ENCODE measurements at regions not wholly inside any gene's neighbourhood (a gene's known extent, or its start where the extent isn't known, plus 50 kb on each side); places are given as distances from the start of the nearest gene placed in this dataset.

DNA sequence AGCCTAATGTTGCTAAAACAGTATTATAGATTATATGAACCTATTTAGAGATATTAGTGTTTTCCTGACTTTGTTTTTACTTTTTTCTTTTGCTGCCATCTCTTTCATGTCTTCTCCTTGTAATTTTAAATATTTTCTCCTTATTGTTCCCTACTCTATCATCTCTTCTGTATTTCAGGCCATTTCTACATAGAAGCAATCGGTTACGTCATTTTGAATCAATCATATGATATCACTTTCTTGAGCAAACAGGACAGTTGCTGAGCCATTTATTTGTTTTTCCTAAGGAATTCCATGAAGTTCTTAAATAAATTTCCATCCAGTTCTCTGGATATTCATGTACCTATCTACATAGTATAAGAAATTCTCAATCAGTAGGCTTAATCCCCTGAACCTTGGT is 287.2 kb downstream of the NUF2 start:
- TF ChIP-seq POLR2AphosphoS5 (IDR thresholded peaks at IDR 0.05; ENCODE audit: borderline replicate concordance, low read depth, low read length) (no peak), EZH2 (IDR thresholded peaks at IDR 0.05) (no peak)
